ENCODE measurements at regions not wholly inside any gene's neighbourhood (a gene's known extent, or its start where the extent isn't known, plus 50 kb on each side); places are given as distances from the start of the nearest gene placed in this dataset.

- Histone ChIP-seq H3K27me3 (ENCODE audit: control insufficient read depth, insufficient read depth, low read length, poor library complexity, severe bottlenecking) (no peaks in the 10 kb centered on the region), H3K9me3 (ENCODE audit: control insufficient read depth, low read length) (no peaks in the 10 kb centered on the region), H3K36me3 (ENCODE audit: control insufficient read depth, insufficient read depth, low read length) (no peaks in the 10 kb centered on the region), H3K4me3 (ENCODE audit: low read length) (no peak overlapping the region), H3K4me1 (ENCODE audit: control insufficient read depth, insufficient read depth, low read length) (no peaks in the 10 kb centered on the region), H3K27ac (ENCODE audit: low read depth, low read length) (no peak overlapping the region), H3K9ac (ENCODE audit: extremely low read depth, low read length, poor library complexity, severe bottlenecking) (no peak overlapping the region)
- Mint-ChIP-seq H3K9me3 (no peaks in the 10 kb centered on the region), H3K27me3 (ENCODE audit: insufficient read depth) (no peaks in the 10 kb centered on the region), H3K36me3 (ENCODE audit: low read depth) (no peaks in the 10 kb centered on the region), H3K27ac (no peak overlapping the region), H3K4me3 (no peak overlapping the region), H3K4me1 (no peaks in the 10 kb centered on the region)
- no peak for DNase-seq
- no peak for TF ChIP-seq CTCF (conservative IDR thresholded peaks at IDR 0.05)
- WGBS, 2 experiments (ENCODE audit: insufficient coverage in 1 of 2, insufficient read length in 1 of 2) = 90% methylated on average over 7 to 12 of the region's 12 CpGs
Measured at GRCh38 chr9:134492281-134492691, 149.3 kb upstream of the COL5A1 start.

- Histone ChIP-seq H3K4me3 (ENCODE audit: low read length) (no peak overlapping the region), H3K27me3 (ENCODE audit: control insufficient read depth, insufficient read depth, low read length, poor library complexity, severe bottlenecking) (no peaks in the 10 kb centered on the region), H3K27ac (ENCODE audit: low read depth, low read length) (no peak overlapping the region), H3K4me1 (ENCODE audit: control insufficient read depth, insufficient read depth, low read length) (no peaks in the 10 kb centered on the region), H3K9ac (ENCODE audit: extremely low read depth, low read length, poor library complexity, severe bottlenecking) (no peak overlapping the region), H3K9me3 (ENCODE audit: control insufficient read depth, low read length) (no peaks in the 10 kb centered on the region), H3K36me3 (ENCODE audit: control insufficient read depth, insufficient read depth, low read length) (no peaks in the 10 kb centered on the region)
- H3K27ac Mint-ChIP-seq = no peak overlapping the region
- 84 to 89% methylated on average over 11 to 18 of the region's 21 CpGs for WGBS, 2 experiments (ENCODE audit: insufficient coverage in 1 of 2, insufficient read length in 1 of 2)
- no peak for DNase-seq
- H3K4me3 Mint-ChIP-seq = no peak overlapping the region
- H3K9me3 Mint-ChIP-seq = no peaks in the 10 kb centered on the region
- no peaks in the 10 kb centered on the region for H3K4me1 Mint-ChIP-seq
- no peaks in the 10 kb centered on the region for H3K36me3 Mint-ChIP-seq (ENCODE audit: low read depth)
- no peaks in the 10 kb centered on the region for H3K27me3 Mint-ChIP-seq (ENCODE audit: insufficient read depth)
- TF ChIP-seq CTCF (conservative IDR thresholded peaks at IDR 0.05) = no peak
Measured at GRCh38 chr9:134492721-134493460, 148.7 kb upstream of the COL5A1 start.

GRCh38 chr9:134493461-134494272 is 147.9 kb upstream of the COL5A1 start:
- H3K4me3 ChIP-seq (ENCODE audit: low read length) = no peak overlapping the region
- Mint-ChIP-seq H3K9me3 (no peaks in the 10 kb centered on the region), H3K36me3 (ENCODE audit: low read depth) (no peaks in the 10 kb centered on the region), H3K4me1 (no peaks in the 10 kb centered on the region), H3K27me3 (ENCODE audit: insufficient read depth) (no peaks in the 10 kb centered on the region), H3K27ac (no peak overlapping the region), H3K4me3 (no peak overlapping the region)
- H3K9me3 ChIP-seq (ENCODE audit: control insufficient read depth, low read length) = no peaks in the 10 kb centered on the region
- DNase-seq = no peak
- H3K4me1 ChIP-seq (ENCODE audit: control insufficient read depth, insufficient read depth, low read length) = no peaks in the 10 kb centered on the region
- H3K9ac ChIP-seq (ENCODE audit: extremely low read depth, low read length, poor library complexity, severe bottlenecking) = no peak overlapping the region
- TF ChIP-seq CTCF (conservative IDR thresholded peaks at IDR 0.05) = no peak
- no peaks in the 10 kb centered on the region for H3K36me3 ChIP-seq (ENCODE audit: control insufficient read depth, insufficient read depth, low read length)
- H3K27me3 ChIP-seq (ENCODE audit: control insufficient read depth, insufficient read depth, low read length, poor library complexity, severe bottlenecking) = no peaks in the 10 kb centered on the region
- 91 to 92% methylated on average over 15 to 25 of the region's 26 CpGs for WGBS, 2 experiments (ENCODE audit: insufficient coverage in 1 of 2, insufficient read length in 1 of 2)
- H3K27ac ChIP-seq (ENCODE audit: low read depth, low read length) = no peak overlapping the region

All from endodermal cell (in vitro differentiated cells).